ENCODE measurements at regions not wholly inside any gene's neighbourhood (a gene's known extent, or its start where the extent isn't known, plus 50 kb on each side); places are given as distances from the start of the nearest gene placed in this dataset.

GRCh38 chr4:62275470-62275869, 1075.3 kb downstream of the ADGRL3 start:
- DNase-seq = no peak
- TF ChIP-seq CTCF (IDR thresholded peaks at IDR 0.05) = no peak
- no peak for TF ChIP-seq POLR2A (IDR thresholded peaks at IDR 0.05)
- no peaks in the 10 kb centered on the region for H3K4me1 ChIP-seq
- no peak overlapping the region for H3K27ac ChIP-seq
- no peaks in the 10 kb centered on the region for H3K27me3 ChIP-seq
- no peak overlapping the region for H3K4me3 ChIP-seq
- H3K36me3 ChIP-seq = no peaks in the 10 kb centered on the region
- no peaks in the 10 kb centered on the region for H3K9me3 ChIP-seq

- no peak overlapping the region for H3K27ac ChIP-seq
- H3K9me3 ChIP-seq = no peaks in the 10 kb centered on the region
- TF ChIP-seq CTCF (IDR thresholded peaks at IDR 0.05) (no peak), POLR2A (IDR thresholded peaks at IDR 0.05) (no peak)
- H3K4me3 ChIP-seq = no peak overlapping the region
- no peak for DNase-seq
- H3K4me1 ChIP-seq = no peaks in the 10 kb centered on the region
- H3K36me3 ChIP-seq = no peaks in the 10 kb centered on the region
- no peaks in the 10 kb centered on the region for H3K27me3 ChIP-seq
Observed at GRCh38 chr4:62274782-62275181, 1074.7 kb downstream of the ADGRL3 start.

GRCh38 chr4:62271107-62271506, 1071.0 kb downstream of the ADGRL3 start:
- Histone ChIP-seq H3K9me3 (no peaks in the 10 kb centered on the region), H3K4me1 (no peaks in the 10 kb centered on the region), H3K27ac (no peak overlapping the region), H3K36me3 (no peaks in the 10 kb centered on the region), H3K4me3 (no peak overlapping the region), H3K27me3 (no peaks in the 10 kb centered on the region)
- no peak for TF ChIP-seq POLR2A (IDR thresholded peaks at IDR 0.05)
- no peak for TF ChIP-seq CTCF (IDR thresholded peaks at IDR 0.05)
- DNase-seq = no peak

- no peak for DNase-seq
- Histone ChIP-seq H3K27ac (no peak overlapping the region), H3K36me3 (no peaks in the 10 kb centered on the region), H3K9me3 (no peaks in the 10 kb centered on the region), H3K4me1 (no peaks in the 10 kb centered on the region), H3K27me3 (no peaks in the 10 kb centered on the region), H3K4me3 (no peak overlapping the region)
- no peak for TF ChIP-seq CTCF (IDR thresholded peaks at IDR 0.05)
- TF ChIP-seq POLR2A (IDR thresholded peaks at IDR 0.05) = no peak
Observed at GRCh38 chr4:62269918-62270317, 1069.8 kb downstream of the ADGRL3 start.

GRCh38 chr4:62263454-62263853, 1063.3 kb downstream of the ADGRL3 start:
- H3K27me3 ChIP-seq = no peaks in the 10 kb centered on the region
- H3K9me3 ChIP-seq = no peaks in the 10 kb centered on the region
- no peak overlapping the region for H3K27ac ChIP-seq
- no peaks in the 10 kb centered on the region for H3K36me3 ChIP-seq
- H3K4me1 ChIP-seq = no peaks in the 10 kb centered on the region
- H3K4me3 ChIP-seq = no peak overlapping the region
- TF ChIP-seq CTCF (IDR thresholded peaks at IDR 0.05) (no peak), POLR2A (IDR thresholded peaks at IDR 0.05) (no peak)
- DNase-seq = no peak

GRCh38 chr4:62262676-62263075, 1062.5 kb downstream of the ADGRL3 start:
- Histone ChIP-seq H3K4me1 (no peaks in the 10 kb centered on the region), H3K4me3 (no peak overlapping the region), H3K36me3 (no peaks in the 10 kb centered on the region), H3K27ac (no peak overlapping the region), H3K9me3 (no peaks in the 10 kb centered on the region), H3K27me3 (no peaks in the 10 kb centered on the region)
- DNase-seq = no peak
- TF ChIP-seq CTCF (IDR thresholded peaks at IDR 0.05) = no peak
- no peak for TF ChIP-seq POLR2A (IDR thresholded peaks at IDR 0.05)

Measured in Peyer's patch (tissue), 4 donors.